Endodermal cell (in vitro differentiated cells): ENCODE measurements at regions not wholly inside any gene's neighbourhood (a gene's known extent, or its start where the extent isn't known, plus 50 kb on each side); places are given as distances from the start of the nearest gene placed in this dataset.

Experiments used
- DNase-seq: peaks from one replicate; pipeline ENCODE4 v3.0.0-alpha.2; 2017
- H3K27ac ChIP-seq: 2 replicates; pipeline ENCODE4 v1.5.1; 2013; ENCODE audit warnings: mild to moderate bottlenecking, low read depth, low read length, moderate library complexity
- H3K27me3 ChIP-seq: 2 replicates; pipeline ENCODE4 v1.6.1; 2013; ENCODE audit warnings: mild to moderate bottlenecking, low read length, moderate library complexity; ENCODE audit not compliant: insufficient read depth, control insufficient read depth, poor library complexity, severe bottlenecking
- H3K36me3 ChIP-seq: 2 replicates; pipeline ENCODE4 v1.7.0; 2013; ENCODE audit warnings: mild to moderate bottlenecking, low read length, moderate library complexity; ENCODE audit not compliant: control insufficient read depth, insufficient read depth
- H3K4me1 ChIP-seq: one replicate; pipeline ENCODE4 v1.7.0; 2013; ENCODE audit warnings: low read length; ENCODE audit not compliant: control insufficient read depth, insufficient read depth
- H3K4me3 ChIP-seq: 2 replicates; pipeline ENCODE4 v1.5.1; 2013; ENCODE audit warnings: mild to moderate bottlenecking, low read length, moderate library complexity
- H3K9ac ChIP-seq: 2 replicates; pipeline ENCODE4 v1.6.1; 2013; ENCODE audit warnings: mild to moderate bottlenecking, low read length, moderate library complexity; ENCODE audit not compliant: poor library complexity, severe bottlenecking; ENCODE audit errors: extremely low read depth
- H3K9me3 ChIP-seq: 2 replicates; pipeline ENCODE4 v1.6.1; 2013; ENCODE audit warnings: mild to moderate bottlenecking, low read length, moderate library complexity; ENCODE audit not compliant: control insufficient read depth
- H3K27ac Mint-ChIP-seq: 2 replicates; pipeline ENCODE4 v1.8.0; 2020; ENCODE audit warnings: mixed read lengths
- H3K27me3 Mint-ChIP-seq: 2 replicates; pipeline ENCODE4 v1.8.0; 2021; ENCODE audit warnings: mild to moderate bottlenecking, mixed read lengths; ENCODE audit not compliant: insufficient read depth
- H3K36me3 Mint-ChIP-seq: 2 replicates; pipeline ENCODE4 v1.8.0; 2020; ENCODE audit warnings: low read depth, mixed read lengths
- H3K4me1 Mint-ChIP-seq: 2 replicates; pipeline ENCODE4 v1.8.0; 2020; ENCODE audit warnings: mixed read lengths
- H3K4me3 Mint-ChIP-seq: 2 replicates; pipeline ENCODE4 v1.8.0; 2020; ENCODE audit warnings: mild to moderate bottlenecking, moderate library complexity, mixed read lengths
- H3K9me3 Mint-ChIP-seq: 2 replicates; pipeline ENCODE4 v1.8.0; 2020; ENCODE audit warnings: mild to moderate bottlenecking, mixed read lengths
- CTCF ChIP-seq: fragments of 200-600 bp; sonication (generic); conservative IDR thresholded peaks from 2 replicates; pipeline ENCODE4 v1.5.0; 2021; ENCODE audit warnings: antibody characterized with exemption, mild to moderate bottlenecking
- WGBS, 2 experiments: methylation state at CpG; one replicate each; pipeline versions ENCODE4 v1.1.5 to v1.1.7; 2013; ENCODE audit warnings: missing lambda C conversion rate in 2 of 2, mixed read lengths in 1 of 2; ENCODE audit not compliant: insufficient coverage in 1 of 2, insufficient read length in 1 of 2; 5-methylcytosine and 5-hydroxymethylcytosine counted together

- Mint-ChIP-seq H3K4me3 (no peak overlapping the region), H3K36me3 (peaks cover 21% of the 10 kb centered on the region), H3K27ac (no peak overlapping the region), H3K9me3 (peaks cover 6% of the 10 kb centered on the region), H3K4me1 (no peaks in the 10 kb centered on the region), H3K27me3 (no peaks in the 10 kb centered on the region)
- Histone ChIP-seq H3K27ac (no peak overlapping the region), H3K27me3 (no peaks in the 10 kb centered on the region), H3K9ac (no peak overlapping the region), H3K4me3 (no peak overlapping the region), H3K9me3 (no peaks in the 10 kb centered on the region), H3K4me1 (no peaks in the 10 kb centered on the region), H3K36me3 (peaks cover 5% of the 10 kb centered on the region)
- no peak for DNase-seq
- TF ChIP-seq CTCF, result no peak
- 90 to 92% methylated on average over 4 of the region's 4 CpGs for WGBS, 2 experiments
These were observed 123.8 kb upstream of the NAA20 start for GRCh38 chr20:19893356-19893755.

- no peaks in the 10 kb centered on the region for H3K4me1 ChIP-seq
- DNase-seq, result no peak
- Mint-ChIP-seq H3K9me3 (peaks cover 21% of the 10 kb centered on the region), H3K36me3 (peaks cover 35% of the 10 kb centered on the region), H3K4me3 (no peak overlapping the region), H3K27me3 (no peaks in the 10 kb centered on the region), H3K27ac (no peak overlapping the region), H3K4me1 (no peaks in the 10 kb centered on the region)
- H3K27me3 ChIP-seq, result no peaks in the 10 kb centered on the region
- H3K9me3 ChIP-seq, result peaks cover 9% of the 10 kb centered on the region
- peaks cover 5% of the 10 kb centered on the region for H3K36me3 ChIP-seq
- no peak overlapping the region for H3K27ac ChIP-seq
- no peak overlapping the region for H3K9ac ChIP-seq
- 93 to 100% methylated on average over 2 of the region's 2 CpGs for WGBS, 2 experiments
- no peak for TF ChIP-seq CTCF
- H3K4me3 ChIP-seq, result no peak overlapping the region
These were observed 121.4 kb upstream of the NAA20 start for GRCh38 chr20:19895761-19896160.

GRCh38 chr20:19897891-19898290 lies 119.3 kb upstream of the NAA20 start:
- no peaks in the 10 kb centered on the region for H3K4me1 ChIP-seq
- H3K27me3 ChIP-seq, result no peaks in the 10 kb centered on the region
- no peak overlapping the region for H3K9ac ChIP-seq
- WGBS, 2 experiments, result 91 to 98% methylated on average over 6 of the region's 6 CpGs
- no peak overlapping the region for H3K27ac Mint-ChIP-seq
- no peak for TF ChIP-seq CTCF
- no peak overlapping the region for H3K4me3 ChIP-seq
- no peaks in the 10 kb centered on the region for H3K27me3 Mint-ChIP-seq
- no peak for DNase-seq
- H3K9me3 ChIP-seq, result peaks cover 9% of the 10 kb centered on the region
- no peak overlapping the region for H3K4me3 Mint-ChIP-seq
- H3K36me3 Mint-ChIP-seq, result peaks cover 29% of the 10 kb centered on the region
- H3K4me1 Mint-ChIP-seq, result no peaks in the 10 kb centered on the region
- no peaks in the 10 kb centered on the region for H3K36me3 ChIP-seq
- H3K27ac ChIP-seq, result no peak overlapping the region
- peaks cover 21% of the 10 kb centered on the region for H3K9me3 Mint-ChIP-seq
